ENCODE measurements at regions not wholly inside any gene's neighbourhood (a gene's known extent, or its start where the extent isn't known, plus 50 kb on each side); places are given as distances from the start of the nearest gene placed in this dataset.

- Histone ChIP-seq H3K9me3 (no peaks in the 10 kb centered on the region), H3K27me3 (replicated peaks; ENCODE audit: insufficient read depth) (no peaks in the 10 kb centered on the region), H3K36me3 (no peaks in the 10 kb centered on the region), H3K4me1 (replicated peaks) (no peaks in the 10 kb centered on the region), H3K4me3 (no peak overlapping the region), H3K27ac (no peak overlapping the region)
- 46% methylated on average over 4 of the region's 4 CpGs for WGBS
- TF ChIP-seq POLR2AphosphoS5 (IDR thresholded peaks at IDR 0.05) (no peak), POLR2A (IDR thresholded peaks at IDR 0.05) (no peak), CTCF (IDR thresholded peaks at IDR 0.05) (no peak)
- intact Hi-C loops (cut with DNase I) = no loop called here
- no peak for DNase-seq (ENCODE audit: low spot score)
Observed at GRCh38 chr17:5830921-5831320, 239.3 kb upstream of the WSCD1 start.

- intact Hi-C loops (cut with DNase I) = no loop called here
- 9% methylated on average over 1 of the region's 1 CpG for WGBS
Observed at GRCh38 chr17:5832886-5833285, 237.3 kb upstream of the WSCD1 start.

GRCh38 chr17:5837055-5837491, 233.1 kb upstream of the WSCD1 start:
- intact Hi-C loops (cut with DNase I) = no loop called here
- WGBS = 59% methylated on average over 4 of the region's 4 CpGs
- Histone ChIP-seq H3K27ac (no peak overlapping the region), H3K4me3 (no peak overlapping the region), H3K27me3 (replicated peaks; ENCODE audit: insufficient read depth) (no peaks in the 10 kb centered on the region), H3K4me1 (replicated peaks) (no peaks in the 10 kb centered on the region), H3K9me3 (no peaks in the 10 kb centered on the region), H3K36me3 (no peaks in the 10 kb centered on the region)
- TF ChIP-seq POLR2AphosphoS5 (IDR thresholded peaks at IDR 0.05) (peak; percentile 93), POLR2A (IDR thresholded peaks at IDR 0.05) (no peak)
- peak; percentile 66 for DNase-seq (ENCODE audit: low spot score)

More at GRCh38 chr17:5832886-5833285, 237.3 kb upstream of the WSCD1 start:
- Histone ChIP-seq H3K27ac (no peak overlapping the region), H3K9me3 (no peaks in the 10 kb centered on the region), H3K27me3 (replicated peaks; ENCODE audit: insufficient read depth) (no peaks in the 10 kb centered on the region), H3K36me3 (no peaks in the 10 kb centered on the region), H3K4me3 (no peak overlapping the region), H3K4me1 (replicated peaks) (no peaks in the 10 kb centered on the region)
- no peak for TF ChIP-seq POLR2AphosphoS5 (IDR thresholded peaks at IDR 0.05)
- TF ChIP-seq CTCF (IDR thresholded peaks at IDR 0.05) = no peak
- TF ChIP-seq POLR2A (IDR thresholded peaks at IDR 0.05) = no peak
- DNase-seq (ENCODE audit: low spot score) = no peak

GRCh38 chr17:5838661-5839300, 231.4 kb upstream of the WSCD1 start:
- DNase-seq (ENCODE audit: low spot score) = no peak
- Histone ChIP-seq H3K4me3 (no peak overlapping the region), H3K27me3 (replicated peaks; ENCODE audit: insufficient read depth) (no peaks in the 10 kb centered on the region), H3K27ac (no peak overlapping the region), H3K36me3 (no peaks in the 10 kb centered on the region), H3K4me1 (replicated peaks) (no peaks in the 10 kb centered on the region), H3K9me3 (no peaks in the 10 kb centered on the region)
- TF ChIP-seq POLR2AphosphoS5 (IDR thresholded peaks at IDR 0.05) (no peak), CTCF (IDR thresholded peaks at IDR 0.05) (no peak), POLR2A (IDR thresholded peaks at IDR 0.05) (no peak)
- intact Hi-C loops (cut with DNase I) = no loop called here
- 86% methylated on average over 12 of the region's 12 CpGs for WGBS

- Histone ChIP-seq H3K4me3 (no peak overlapping the region), H3K36me3 (no peaks in the 10 kb centered on the region), H3K9me3 (no peaks in the 10 kb centered on the region), H3K27ac (no peak overlapping the region), H3K27me3 (replicated peaks; ENCODE audit: insufficient read depth) (no peaks in the 10 kb centered on the region), H3K4me1 (replicated peaks) (no peaks in the 10 kb centered on the region)
- intact Hi-C loops (cut with DNase I) = no loop called here
- 88% methylated on average over 13 of the region's 13 CpGs for WGBS
- TF ChIP-seq POLR2A (IDR thresholded peaks at IDR 0.05) = no peak
- TF ChIP-seq CTCF (IDR thresholded peaks at IDR 0.05) = no peak
- TF ChIP-seq POLR2AphosphoS5 (IDR thresholded peaks at IDR 0.05) = no peak
- no peak for DNase-seq (ENCODE audit: low spot score)
Observed at GRCh38 chr17:5840811-5841446, 229.2 kb upstream of the WSCD1 start.

All from prostate gland (tissue), 2 donors.